GM12875 (cell line): ENCODE measurements at regions not wholly inside any gene's neighbourhood (a gene's known extent, or its start where the extent isn't known, plus 50 kb on each side); places are given as distances from the start of the nearest gene placed in this dataset.

Experiments used
- H3K4me3 ChIP-seq: one replicate; pipeline ENCODE4 v1.5.1; 2011; ENCODE audit warnings: low read depth, low read length, control low read depth
- CTCF ChIP-seq: IDR thresholded peaks from 2 replicates; pipeline ENCODE4 v1.5.1; 2011; ENCODE audit warnings: low read depth, mild to moderate bottlenecking, control low read depth, inconsistent platforms, low read length, moderate library complexity, borderline replicate concordance; ENCODE audit not compliant: insufficient read depth

- TF ChIP-seq CTCF, result no peak
- H3K4me3 ChIP-seq, result no peak overlapping the region
Measured at GRCh38 chr4:130825284-130825683, 1729.3 kb downstream of the C4orf33 start.

- no peak overlapping the region for H3K4me3 ChIP-seq
- no peak for TF ChIP-seq CTCF
Measured at GRCh38 chr4:130850019-130850524, 1754.1 kb downstream of the C4orf33 start.

- TF ChIP-seq CTCF, result no peak
- H3K4me3 ChIP-seq, result no peak overlapping the region
Measured at GRCh38 chr4:130851107-130851506, 1755.2 kb downstream of the C4orf33 start.

GRCh38 chr4:130851932-130852331, 1756.0 kb downstream of the C4orf33 start:
- no peak for TF ChIP-seq CTCF
- H3K4me3 ChIP-seq, result no peak overlapping the region

GRCh38 chr4:130855533-130855932, 1759.6 kb downstream of the C4orf33 start:
- H3K4me3 ChIP-seq, result no peak overlapping the region
- TF ChIP-seq CTCF, result no peak

GRCh38 chr4:130859991-130860390, 1764.0 kb downstream of the C4orf33 start:
- no peak overlapping the region for H3K4me3 ChIP-seq
- no peak for TF ChIP-seq CTCF

- TF ChIP-seq CTCF, result no peak
- no peak overlapping the region for H3K4me3 ChIP-seq
Measured at GRCh38 chr4:130896920-130897319, 1801.0 kb downstream of the C4orf33 start.
